Stimulated activated naive B cell treated with anti-CD40 and anti-IgM and Interleukin-4, amounts not matched to agents 10 μg/mL and 1 μg/mL and 100 μg/mL, for 72 hours (primary cell): ENCODE measurements at regions not wholly inside any gene's neighbourhood (a gene's known extent, or its start where the extent isn't known, plus 50 kb on each side); places are given as distances from the start of the nearest gene placed in this dataset.

Source experiments
- ATAC-seq, 2 donors: fragments of 150-1000 bp; cut with Tn5 transposase; replicated peaks; 2 replicates each; pipeline ENCODE4 v1.10.0; 2021; ENCODE audit warnings: moderate library complexity in 1 of 2
- DNase-seq: peaks from one replicate; pipeline ENCODE4 v3.0.0; 2021
- H3K27ac Mint-ChIP-seq: one replicate; pipeline ENCODE4 v1.8.0; 2022; ENCODE audit warnings: mild to moderate bottlenecking, mixed read lengths
- H3K27me3 Mint-ChIP-seq, 2 donors: one replicate each; pipeline ENCODE4 v1.8.0; 2022; ENCODE audit warnings: mixed read lengths in 2 of 2
- H3K36me3 Mint-ChIP-seq, 2 donors: one replicate each; pipeline ENCODE4 v1.8.0; 2022; ENCODE audit warnings: mixed read lengths in 2 of 2, mild to moderate bottlenecking in 1 of 2
- H3K4me1 Mint-ChIP-seq, 2 donors: one replicate each; pipeline ENCODE4 v1.8.0; 2022; ENCODE audit warnings: mixed read lengths in 2 of 2, mild to moderate bottlenecking in 1 of 2
- H3K4me3 Mint-ChIP-seq, 2 donors: one replicate each; pipeline ENCODE4 v1.8.0; 2022; ENCODE audit warnings: mild to moderate bottlenecking in 2 of 2, mixed read lengths in 2 of 2, moderate library complexity in 1 of 2
- H3K9me3 Mint-ChIP-seq, 2 donors: one replicate each; pipeline ENCODE4 v1.8.0; 2022; ENCODE audit warnings: mixed read lengths in 2 of 2, mild to moderate bottlenecking in 1 of 2

DNA sequence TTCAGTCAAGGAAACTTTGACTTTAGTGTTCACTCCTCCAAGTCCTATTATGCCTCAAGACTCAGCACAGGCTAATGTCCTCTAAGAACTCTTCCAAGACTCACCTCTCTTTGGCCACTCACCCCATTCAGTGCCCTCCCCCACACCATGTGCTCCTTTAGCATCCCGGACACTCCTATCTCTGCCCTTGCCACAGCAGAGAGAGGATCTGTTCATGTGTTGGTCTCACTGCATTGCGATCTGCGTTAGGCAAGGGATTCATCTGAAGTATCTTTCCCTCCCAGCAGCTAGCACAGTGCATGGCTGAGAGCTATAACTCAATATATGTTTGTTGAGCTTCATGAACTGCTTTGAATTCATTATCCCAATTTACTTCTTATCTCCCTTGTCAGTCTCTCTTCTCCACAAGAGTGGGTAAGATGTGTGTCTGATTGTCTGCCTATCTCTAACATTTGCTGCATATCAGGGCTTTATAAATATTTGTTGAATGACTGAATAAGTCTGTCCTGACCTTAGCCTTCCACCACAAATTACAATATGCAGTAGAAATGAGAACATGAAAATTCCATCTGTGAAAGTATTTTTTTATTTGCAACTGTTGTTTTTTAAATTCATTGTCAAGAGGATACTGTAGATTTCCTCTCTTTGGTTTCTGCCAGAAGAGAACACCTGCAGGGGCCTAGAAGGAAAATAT is 179.9 kb upstream of the NCKAP5 start:
- Mint-ChIP-seq H3K4me1 (no peaks in the 10 kb centered on the region), H3K4me3 (no peak overlapping the region), H3K27ac (no peak overlapping the region), H3K36me3 (no peaks in the 10 kb centered on the region), H3K9me3 (no peaks in the 10 kb centered on the region), H3K27me3 (no peaks in the 10 kb centered on the region)
- ATAC-seq (no peak), DNase-seq (no peak)

GRCh38 chr2:133753665-133754064 is 185.4 kb upstream of the NCKAP5 start:
- Mint-ChIP-seq H3K27me3 (peaks cover 0 to 7% of the 10 kb centered on the region in 2 donors), H3K4me1 (no peaks in the 10 kb centered on the region), H3K9me3 (no peaks in the 10 kb centered on the region), H3K36me3 (no peaks in the 10 kb centered on the region), H3K27ac (no peak overlapping the region), H3K4me3 (no peak overlapping the region)
- no peak for DNase-seq
- no peak for ATAC-seq

DNA sequence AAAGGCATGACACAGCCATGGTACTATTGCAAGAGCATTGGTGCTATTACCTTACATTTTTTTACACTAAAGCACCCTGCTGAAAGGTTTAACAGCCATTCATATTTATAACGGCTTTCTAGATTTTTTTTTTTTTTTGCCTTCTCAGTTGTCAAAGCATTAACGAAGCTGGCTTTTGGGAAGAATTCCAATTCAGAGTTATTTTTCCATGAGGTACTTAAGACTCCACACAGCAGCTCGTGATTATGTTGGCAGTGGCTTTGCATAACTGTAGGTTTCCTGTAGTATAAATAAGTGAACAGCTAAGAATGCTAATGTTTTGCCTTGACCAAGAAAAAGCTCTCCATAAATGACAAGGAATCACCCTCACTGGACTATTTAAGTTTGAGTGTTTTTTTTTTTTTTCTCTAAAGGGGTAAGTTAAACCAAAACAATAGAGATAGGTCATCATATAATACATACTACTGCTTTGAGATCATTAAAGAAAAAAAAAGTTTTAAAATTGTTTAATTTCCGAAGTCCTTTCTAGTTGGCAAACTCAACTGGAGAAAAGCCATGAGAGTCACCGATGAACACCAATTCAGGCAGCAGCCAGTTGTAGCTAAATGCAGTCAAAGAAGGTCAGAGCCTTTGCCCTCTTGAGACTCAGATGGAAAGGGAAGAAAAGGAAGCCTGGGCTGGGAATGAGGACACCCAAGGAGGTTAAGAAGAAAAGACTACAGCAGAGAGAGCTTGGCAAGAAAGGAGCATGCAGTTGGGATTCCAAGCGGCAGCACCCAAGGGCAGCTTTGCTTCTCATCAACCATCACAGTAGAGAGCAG is 187.4 kb upstream of the NCKAP5 start:
- Mint-ChIP-seq H3K4me3 (no peak overlapping the region), H3K27ac (no peak overlapping the region), H3K36me3 (no peaks in the 10 kb centered on the region), H3K9me3 (no peaks in the 10 kb centered on the region), H3K4me1 (no peaks in the 10 kb centered on the region), H3K27me3 (peaks cover 0 to 7% of the 10 kb centered on the region in 2 donors)
- ATAC-seq: no peak
- DNase-seq: no peak

GRCh38 chr2:133756833-133757232 is 188.6 kb upstream of the NCKAP5 start:
- H3K4me1 Mint-ChIP-seq: no peaks in the 10 kb centered on the region
- DNase-seq (no peak), ATAC-seq (no peak)

GRCh38 chr2:133760376-133760775 is 192.1 kb upstream of the NCKAP5 start:
- Mint-ChIP-seq H3K36me3 (no peaks in the 10 kb centered on the region), H3K4me3 (no peak overlapping the region), H3K9me3 (peaks cover 0 to 3% of the 10 kb centered on the region in 2 donors), H3K27ac (no peak overlapping the region), H3K4me1 (no peaks in the 10 kb centered on the region), H3K27me3 (peaks cover 0 to 13% of the 10 kb centered on the region in 2 donors)
- DNase-seq (no peak), ATAC-seq (no peak)

More at GRCh38 chr2:133756833-133757232, 188.6 kb upstream of the NCKAP5 start:
- H3K4me3 Mint-ChIP-seq: no peak overlapping the region
- H3K9me3 Mint-ChIP-seq: peaks cover 0 to under 1% of the 10 kb centered on the region in 2 donors
- H3K27me3 Mint-ChIP-seq: peaks cover 0 to 10% of the 10 kb centered on the region in 2 donors
- no peaks in the 10 kb centered on the region for H3K36me3 Mint-ChIP-seq
- H3K27ac Mint-ChIP-seq: no peak overlapping the region

DNA sequence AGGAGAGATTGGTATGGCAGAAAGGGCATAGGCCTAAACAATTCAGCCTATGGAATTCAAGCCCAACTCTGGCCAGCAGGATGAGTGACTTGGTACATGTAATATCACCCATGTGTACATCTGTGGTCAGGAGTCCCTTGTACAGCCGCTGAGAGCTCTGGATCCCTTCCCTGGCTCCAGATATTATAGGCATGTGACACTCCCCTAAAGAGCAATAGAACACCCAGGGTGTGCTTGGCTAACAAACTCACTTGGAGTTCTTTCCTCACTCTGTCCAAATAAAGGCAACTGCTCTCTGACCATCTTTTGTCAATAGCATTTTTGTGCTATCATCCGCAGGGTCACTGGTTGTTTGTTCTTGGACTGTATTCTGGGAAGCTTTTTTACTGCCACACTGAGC is 197.4 kb upstream of the NCKAP5 start:
- Mint-ChIP-seq H3K9me3 (peaks cover 0 to 3% of the 10 kb centered on the region in 2 donors), H3K27ac (no peak overlapping the region), H3K4me3 (no peak overlapping the region), H3K4me1 (no peaks in the 10 kb centered on the region), H3K36me3 (no peaks in the 10 kb centered on the region), H3K27me3 (peaks cover 0 to 13% of the 10 kb centered on the region in 2 donors)
- no peak for ATAC-seq
- no peak for DNase-seq

DNA sequence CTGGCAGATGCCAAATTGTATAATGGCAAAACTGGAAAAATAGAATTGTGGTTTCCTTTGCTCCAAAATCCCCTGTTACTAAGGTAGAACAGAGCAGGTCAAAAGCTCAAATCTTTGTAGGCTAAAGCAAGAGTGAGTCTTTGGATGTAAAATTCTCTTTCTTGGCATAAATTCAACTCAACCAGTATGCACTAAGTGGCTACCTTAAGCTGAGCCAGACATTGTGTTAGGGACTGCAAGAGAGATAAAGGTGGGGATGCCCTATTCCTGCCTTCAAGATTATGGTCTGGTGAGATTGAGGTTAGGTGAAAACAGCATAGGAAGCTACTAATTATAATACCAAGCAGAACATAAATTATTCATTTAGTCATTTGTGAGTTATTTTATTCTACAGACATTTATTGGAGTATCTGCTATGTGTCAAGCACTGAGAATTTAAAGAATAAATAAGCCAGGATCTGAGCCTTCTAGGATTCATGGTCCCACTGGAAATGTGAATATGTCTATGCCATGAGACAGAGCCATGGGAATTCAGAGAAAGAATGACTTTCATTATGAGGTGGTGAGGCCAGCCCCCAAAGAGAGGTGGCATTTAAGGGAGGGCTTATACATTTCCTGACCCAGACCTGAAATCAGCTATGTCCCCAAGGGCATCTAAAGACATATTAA is 198.0 kb upstream of the NCKAP5 start:
- H3K4me3 Mint-ChIP-seq: no peak overlapping the region
- no peak for ATAC-seq

GRCh38 chr2:133768256-133768655 is 200.0 kb upstream of the NCKAP5 start:
- Mint-ChIP-seq H3K27me3 (peaks cover 0 to 7% of the 10 kb centered on the region in 2 donors), H3K4me3 (no peak overlapping the region), H3K9me3 (no peaks in the 10 kb centered on the region), H3K36me3 (no peaks in the 10 kb centered on the region), H3K4me1 (no peaks in the 10 kb centered on the region), H3K27ac (no peak overlapping the region)
- DNase-seq (no peak), ATAC-seq (no peak)

More for the DNA sequence above, 198.0 kb upstream of the NCKAP5 start:
- Mint-ChIP-seq H3K4me1 (no peaks in the 10 kb centered on the region), H3K9me3 (peaks cover 0 to 3% of the 10 kb centered on the region in 2 donors), H3K27ac (no peak overlapping the region), H3K36me3 (no peaks in the 10 kb centered on the region), H3K27me3 (peaks cover 0 to 13% of the 10 kb centered on the region in 2 donors)
- no peak for DNase-seq

DNA sequence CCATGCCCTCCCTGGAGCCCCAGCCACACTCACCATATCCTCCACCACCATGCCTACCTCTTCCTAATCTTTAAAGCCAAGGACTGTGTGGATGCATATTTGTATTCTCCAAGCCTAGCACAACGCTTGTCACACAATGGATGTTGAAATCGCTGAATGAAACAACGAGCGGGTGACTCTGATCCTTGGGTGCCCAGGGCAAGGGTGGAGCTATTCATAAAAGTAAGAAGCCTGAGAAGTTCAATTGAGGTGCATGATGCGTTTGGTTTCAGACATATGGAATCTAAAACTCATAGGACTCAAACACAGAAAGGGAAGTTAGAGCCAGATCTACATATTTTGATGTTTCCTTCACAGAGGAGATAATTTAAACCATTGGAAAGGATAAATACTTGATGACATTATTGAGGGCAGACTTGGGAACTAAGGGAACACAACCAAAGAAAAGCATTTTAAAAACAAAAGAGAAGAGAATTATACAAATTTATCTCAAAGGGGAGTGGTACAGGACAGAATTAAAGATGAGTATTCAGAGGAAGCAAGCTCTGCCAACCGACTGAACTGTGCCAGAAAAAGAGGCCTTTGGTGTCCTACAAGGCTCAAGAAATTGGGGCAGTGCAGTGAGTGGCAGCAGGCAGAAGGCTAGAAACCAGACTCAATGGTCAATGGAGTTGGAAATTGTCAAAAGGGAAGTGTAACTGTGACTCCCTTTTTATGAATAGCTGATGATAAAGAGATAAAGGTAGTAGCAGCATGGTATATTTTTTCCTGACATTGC is 200.6 kb upstream of the NCKAP5 start:
- no peaks in the 10 kb centered on the region for H3K9me3 Mint-ChIP-seq
- H3K4me1 Mint-ChIP-seq: no peaks in the 10 kb centered on the region
- no peak overlapping the region for H3K27ac Mint-ChIP-seq
- no peak for ATAC-seq
- H3K4me3 Mint-ChIP-seq: no peak overlapping the region
- DNase-seq: no peak
- peaks cover 0 to 7% of the 10 kb centered on the region in 2 donors for H3K27me3 Mint-ChIP-seq
- H3K36me3 Mint-ChIP-seq: no peaks in the 10 kb centered on the region

DNA sequence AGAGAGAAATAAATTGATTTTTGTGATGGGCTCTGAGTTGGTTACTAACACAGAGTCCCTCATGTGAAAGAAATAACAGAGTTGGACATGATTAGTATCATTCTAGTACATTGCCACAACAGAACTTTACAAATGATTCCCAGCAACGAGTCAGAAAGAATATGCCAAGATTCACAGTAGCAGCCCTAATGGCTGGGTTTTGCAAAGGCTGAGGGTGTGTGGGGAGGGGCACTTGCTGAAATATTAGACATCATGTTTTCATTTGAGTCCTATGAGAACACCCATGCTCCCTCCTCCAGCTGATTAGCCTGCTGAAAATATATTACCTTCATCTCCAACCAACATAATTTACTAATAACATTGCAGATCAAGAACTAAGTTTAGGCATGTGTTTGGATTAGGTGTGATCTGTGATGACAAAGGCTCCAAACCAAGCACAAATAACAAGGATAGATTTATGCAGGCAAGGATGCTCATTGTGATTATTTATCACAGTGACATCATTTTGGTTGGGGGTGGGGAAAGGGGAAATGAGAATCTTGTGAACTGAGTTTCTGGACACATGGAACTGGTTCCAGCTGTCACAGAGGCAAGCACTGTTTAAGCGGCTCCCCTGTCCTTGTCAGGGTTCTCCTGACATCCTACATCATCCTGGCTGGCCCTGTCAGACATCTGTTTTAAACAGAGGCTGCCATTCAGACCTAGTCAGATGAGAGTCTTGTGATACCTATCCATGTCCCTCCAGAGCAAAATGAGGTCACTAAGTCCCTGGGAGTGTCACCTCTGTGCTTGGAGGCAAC is 205.8 kb upstream of the NCKAP5 start:
- Mint-ChIP-seq H3K9me3 (no peaks in the 10 kb centered on the region), H3K4me1 (no peaks in the 10 kb centered on the region), H3K27ac (no peak overlapping the region), H3K36me3 (no peaks in the 10 kb centered on the region), H3K4me3 (no peak overlapping the region), H3K27me3 (no peaks in the 10 kb centered on the region)
- ATAC-seq (no peak), DNase-seq (no peak)

DNA sequence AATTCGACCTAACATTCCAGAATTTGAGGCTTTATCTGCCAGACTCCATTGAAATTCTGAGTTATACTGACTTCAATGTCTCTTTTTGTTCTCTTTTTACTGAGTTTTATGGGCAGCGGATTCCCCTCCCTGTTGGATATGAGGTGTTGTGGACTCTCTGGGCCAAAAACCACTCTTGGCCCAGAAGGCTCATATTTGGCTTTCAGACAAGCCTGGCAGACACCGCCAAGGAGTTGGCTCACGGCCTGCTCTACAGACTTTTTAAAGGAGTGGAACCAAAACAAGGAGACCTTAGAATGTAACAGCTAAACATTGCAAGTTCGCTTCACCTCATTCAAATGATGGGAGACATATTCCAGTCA is 206.4 kb upstream of the NCKAP5 start:
- no peak for ATAC-seq
- DNase-seq: no peak
- H3K36me3 Mint-ChIP-seq: no peaks in the 10 kb centered on the region

DNA sequence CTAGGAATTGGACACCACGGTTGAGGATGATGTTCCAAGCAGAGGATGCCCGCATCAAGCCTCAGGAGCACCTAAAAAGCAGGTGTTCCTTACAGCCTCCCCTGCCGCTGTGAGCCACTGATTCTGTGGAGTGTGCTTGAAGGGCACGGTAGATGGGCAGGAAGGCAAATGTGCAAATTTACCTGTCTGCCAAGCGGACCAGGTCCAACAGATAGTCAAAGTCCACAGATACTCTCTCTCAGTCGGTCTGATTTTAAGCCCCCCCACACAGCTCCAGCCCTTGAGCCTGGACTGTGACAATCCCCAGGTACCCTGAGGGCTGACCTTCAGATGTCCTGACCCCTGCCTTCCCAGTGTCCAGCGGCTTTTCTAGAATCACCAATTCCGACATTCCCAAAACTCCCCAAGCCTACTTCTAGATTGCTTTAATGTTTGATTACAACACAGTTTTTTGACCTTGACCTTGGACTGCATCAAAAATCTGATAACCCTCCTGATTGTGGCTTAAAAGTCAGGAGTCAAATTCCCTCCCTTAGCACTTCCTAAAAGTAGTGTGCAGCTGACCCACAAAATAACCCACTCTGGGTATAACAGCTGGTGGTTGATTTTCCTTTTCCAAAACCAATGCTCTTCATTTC is 208.8 kb upstream of the NCKAP5 start:
- H3K36me3 Mint-ChIP-seq: no peaks in the 10 kb centered on the region
- no peaks in the 10 kb centered on the region for H3K27me3 Mint-ChIP-seq
- ATAC-seq: no peak
- H3K9me3 Mint-ChIP-seq: no peaks in the 10 kb centered on the region
- no peak overlapping the region for H3K4me3 Mint-ChIP-seq
- no peak overlapping the region for H3K27ac Mint-ChIP-seq
- DNase-seq: no peak
- H3K4me1 Mint-ChIP-seq: no peaks in the 10 kb centered on the region

More for the DNA sequence above, 206.4 kb upstream of the NCKAP5 start:
- Mint-ChIP-seq H3K4me3 (no peak overlapping the region), H3K4me1 (no peaks in the 10 kb centered on the region), H3K27ac (no peak overlapping the region), H3K27me3 (no peaks in the 10 kb centered on the region), H3K9me3 (no peaks in the 10 kb centered on the region)

DNA sequence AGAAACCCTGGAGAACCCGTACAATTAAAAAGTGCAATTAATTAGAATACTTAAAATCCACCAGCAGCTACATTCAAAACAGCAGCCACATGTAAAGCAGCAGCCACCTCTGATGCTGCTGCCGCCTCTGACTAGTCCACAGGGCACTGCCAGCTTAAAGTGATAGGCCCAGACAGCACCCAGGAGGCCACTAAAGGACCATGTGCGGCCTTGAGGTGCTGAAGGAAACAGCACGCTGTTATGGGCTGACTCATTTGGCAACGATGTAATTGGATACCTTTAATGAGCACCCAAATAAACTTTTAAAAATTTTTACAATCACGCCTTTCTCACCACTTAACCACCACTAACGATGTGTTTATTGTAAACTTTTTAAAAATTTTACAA is 209.3 kb upstream of the NCKAP5 start:
- Mint-ChIP-seq H3K9me3 (no peaks in the 10 kb centered on the region), H3K36me3 (no peaks in the 10 kb centered on the region), H3K27ac (no peak overlapping the region), H3K27me3 (no peaks in the 10 kb centered on the region), H3K4me3 (no peak overlapping the region), H3K4me1 (no peaks in the 10 kb centered on the region)
- ATAC-seq (no peak), DNase-seq (no peak)
